ENCODE measurements at regions not wholly inside any gene's neighbourhood (a gene's known extent, or its start where the extent isn't known, plus 50 kb on each side); places are given as distances from the start of the nearest gene placed in this dataset.
"Not testable (repeated sequence)": the region's sequence is repeated elsewhere in the genome, so short reads cannot be mapped to it uniquely, and the experiment has no call there.

DNA sequence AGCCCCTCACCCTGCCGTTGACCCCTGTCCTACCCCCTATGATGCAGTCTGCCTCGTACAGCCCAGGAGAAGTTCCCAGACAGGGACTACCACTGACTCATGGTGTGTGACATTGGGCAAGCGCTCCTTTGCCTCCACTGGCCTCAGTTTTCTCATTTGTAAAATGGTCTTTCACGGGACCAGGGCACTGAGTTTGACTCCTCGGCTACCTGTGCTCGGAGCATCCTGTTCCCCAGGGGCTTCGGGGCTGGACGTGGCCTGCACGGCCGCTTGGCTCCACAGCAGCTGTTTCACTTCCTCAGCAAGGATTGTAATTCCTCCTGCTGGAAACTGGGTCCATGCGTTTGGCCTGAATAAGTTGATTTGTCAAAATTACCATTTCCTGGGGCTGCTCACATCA, 277.3 kb downstream of the MATN1 start:
- ATAC-seq: no peak
- WGBS, 2 donors (ENCODE audit: low coverage in 1 of 2): 20 to 36% methylated on average over 1 to 4 of the region's 11 CpGs
- TF ChIP-seq EP300 (IDR thresholded peaks at IDR 0.05) (no peak), CTCF (IDR thresholded peaks at IDR 0.05) (no peak), POLR2AphosphoS5 (IDR thresholded peaks at IDR 0.05) (no peak)

GRCh38 chr1:30445449-30445848, 277.9 kb downstream of the MATN1 start:
- Histone ChIP-seq H3K36me3 (no peaks in the 10 kb centered on the region), H3K27me3 (peaks cover 30% of the 10 kb centered on the region), H3K4me3 (no peak overlapping the region), H3K27ac (no peak overlapping the region), H3K4me1 (no peaks in the 10 kb centered on the region), H3K9me3 (no peaks in the 10 kb centered on the region)
- WGBS, 2 donors (ENCODE audit: low coverage in 1 of 2): 46 to 56% methylated on average over 4 to 6 of the region's 10 CpGs
- no peak for TF ChIP-seq POLR2AphosphoS5 (IDR thresholded peaks at IDR 0.05)
- no peak for TF ChIP-seq CTCF (IDR thresholded peaks at IDR 0.05)
- no peak for ATAC-seq

More for the DNA sequence above, 277.3 kb downstream of the MATN1 start:
- no peaks in the 10 kb centered on the region for H3K9me3 ChIP-seq
- H3K27me3 ChIP-seq: peaks cover 30% of the 10 kb centered on the region
- H3K4me1 ChIP-seq: no peaks in the 10 kb centered on the region
- H3K27ac ChIP-seq: no peak overlapping the region
- no peak overlapping the region for H3K4me3 ChIP-seq
- H3K36me3 ChIP-seq: no peaks in the 10 kb centered on the region

- Histone ChIP-seq H3K4me1 (no peaks in the 10 kb centered on the region), H3K27me3 (peaks cover 30% of the 10 kb centered on the region), H3K36me3 (no peaks in the 10 kb centered on the region), H3K4me3 (no peak overlapping the region), H3K9me3 (no peaks in the 10 kb centered on the region), H3K27ac (no peak overlapping the region)
- 60 to 70% methylated on average over 1 of the region's 2 CpGs for WGBS, 2 donors (ENCODE audit: low coverage in 1 of 2)
- ATAC-seq: no peak
- TF ChIP-seq EP300 (IDR thresholded peaks at IDR 0.05): no peak
- TF ChIP-seq POLR2A (IDR thresholded peaks at IDR 0.05): no peak
- no peak for TF ChIP-seq CTCF (IDR thresholded peaks at IDR 0.05)
- TF ChIP-seq POLR2AphosphoS5 (IDR thresholded peaks at IDR 0.05): no peak
These were observed 278.5 kb downstream of the MATN1 start for GRCh38 chr1:30444850-30445249.

GRCh38 chr1:30444401-30444800, 279.0 kb downstream of the MATN1 start:
- Histone ChIP-seq H3K36me3 (no peaks in the 10 kb centered on the region), H3K9me3 (no peaks in the 10 kb centered on the region), H3K4me1 (no peaks in the 10 kb centered on the region), H3K27me3 (peaks cover 30% of the 10 kb centered on the region), H3K4me3 (no peak overlapping the region), H3K27ac (no peak overlapping the region)
- no peak for ATAC-seq
- TF ChIP-seq EP300 (IDR thresholded peaks at IDR 0.05): no peak
- no peak for TF ChIP-seq POLR2A (IDR thresholded peaks at IDR 0.05)
- no peak for TF ChIP-seq POLR2AphosphoS5 (IDR thresholded peaks at IDR 0.05)
- no peak for TF ChIP-seq CTCF (IDR thresholded peaks at IDR 0.05)
- 67% methylated on average over 1 of the region's 1 CpG; no CpG with 5 or more reads in 1 of the 2 donors for WGBS, 2 donors (ENCODE audit: low coverage in 1 of 2)

GRCh38 chr1:30438274-30438673, 285.1 kb downstream of the MATN1 start:
- ATAC-seq, H3K4me1 ChIP-seq, H3K36me3 ChIP-seq, H3K27ac ChIP-seq, H3K4me3 ChIP-seq: not testable (repeated sequence)
- H3K27me3 ChIP-seq: peaks cover 14% of the 10 kb centered on the region
- peaks cover 0 to 11% (median 0%) of the 10 kb centered on the region in 3 donors for H3K9me3 ChIP-seq
- 78 to 81% methylated on average over 6 to 7 of the region's 9 CpGs for WGBS, 2 donors (ENCODE audit: low coverage in 1 of 2)
